ELF-1 (cell line): ENCODE measurements at regions not wholly inside any gene's neighbourhood (a gene's known extent, or its start where the extent isn't known, plus 50 kb on each side); places are given as distances from the start of the nearest gene placed in this dataset.
"Not testable (repeated sequence)": the region's sequence is repeated elsewhere in the genome, so short reads cannot be mapped to it uniquely, and the experiment has no call there.

Experiments
- DNase-seq: peaks from one replicate; pipeline ENCODE4 v3.0.0-alpha.2; 2016; ENCODE audit warnings: low read depth, low spot score

DNA sequence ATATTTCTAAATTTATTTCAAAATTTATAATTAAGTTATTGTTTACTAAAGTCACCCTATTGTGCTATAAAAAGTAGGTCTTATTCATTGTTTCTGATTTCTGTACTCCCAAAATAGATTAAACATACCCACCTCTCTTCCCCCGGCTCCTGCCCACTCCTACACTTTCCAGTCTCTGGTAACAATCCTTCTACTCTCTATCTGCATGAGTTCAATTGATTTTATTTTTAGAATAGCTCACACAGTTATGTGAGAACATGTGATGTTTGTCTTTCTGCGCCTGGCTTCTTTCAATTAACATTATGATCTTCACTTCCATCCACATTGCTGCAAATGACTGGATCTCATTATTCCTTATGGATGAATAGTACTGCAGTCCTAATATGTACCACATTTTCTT lies 269.3 kb downstream of the ACTRT1 start:
- no peak for DNase-seq

DNA sequence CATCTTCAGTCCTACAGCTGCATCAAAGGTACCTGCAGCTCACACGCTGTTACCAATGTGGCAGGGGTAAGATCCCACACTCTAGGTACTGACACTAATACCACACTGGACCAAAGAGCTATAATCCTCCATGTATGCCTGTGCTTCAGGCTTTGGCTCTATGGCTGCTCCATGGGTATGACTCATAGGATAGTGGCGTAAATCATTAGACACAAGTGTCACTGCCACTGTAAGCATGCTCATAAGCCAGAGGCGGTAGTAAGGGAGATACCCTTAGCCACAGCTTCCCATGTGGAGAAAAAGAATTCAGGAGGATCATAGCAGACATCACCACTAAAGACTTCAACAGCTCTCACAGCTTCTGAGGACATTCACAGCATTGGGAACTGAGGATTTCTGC lies 287.5 kb downstream of the ACTRT1 start:
- DNase-seq, result no peak

DNA sequence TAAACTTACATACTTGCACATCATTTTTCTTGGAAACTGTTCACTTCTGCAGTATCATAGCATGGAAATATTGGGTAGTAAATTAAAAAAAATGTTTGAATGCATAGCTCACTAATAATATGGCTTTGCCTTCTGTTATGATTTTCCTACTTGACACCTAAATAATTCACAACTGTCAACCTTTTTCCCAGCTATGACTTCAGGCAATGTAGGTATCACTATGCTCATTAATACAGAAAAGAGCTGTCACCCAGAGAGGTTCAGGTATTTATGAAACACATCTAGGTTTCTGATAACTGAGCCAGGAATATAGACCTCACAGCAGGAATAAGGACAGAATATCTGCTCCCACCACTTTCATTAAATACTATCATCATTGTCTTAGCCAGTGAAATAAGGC lies 289.5 kb downstream of the ACTRT1 start:
- no peak for DNase-seq

- no peak for DNase-seq
Measured at GRCh38 chrX:127732709-127733108, 319.5 kb downstream of the ACTRT1 start.

GRCh38 chrX:127726227-127726626 lies 326.0 kb downstream of the ACTRT1 start:
- no peak for DNase-seq

- DNase-seq, result peak; percentile 70
Measured at GRCh38 chrX:127708155-127708554, 344.0 kb downstream of the ACTRT1 start.

- DNase-seq, result no peak
Measured at GRCh38 chrX:127702527-127702926, 349.7 kb downstream of the ACTRT1 start.

DNA sequence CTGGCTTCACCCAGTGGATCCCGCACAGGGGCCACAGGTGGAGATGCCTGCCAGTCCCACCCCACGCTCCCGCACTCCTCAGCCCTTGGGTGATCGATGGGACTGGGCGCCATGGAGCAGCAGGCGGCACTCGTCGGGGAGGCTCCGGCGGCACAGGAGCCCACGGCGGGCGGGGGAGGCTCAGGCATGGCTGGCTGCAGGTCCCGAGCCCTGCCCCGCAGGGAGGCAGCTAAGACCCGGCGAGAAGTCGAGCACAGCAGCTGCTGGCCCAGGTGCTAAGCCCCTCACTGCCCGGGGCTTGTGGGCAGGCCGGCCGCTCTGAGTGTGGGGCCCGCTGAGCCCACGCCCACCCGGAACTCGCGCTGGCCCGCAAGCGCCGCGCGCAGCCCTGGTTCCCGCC lies 389.3 kb downstream of the ACTRT1 start:
- not testable (repeated sequence) for DNase-seq

DNA sequence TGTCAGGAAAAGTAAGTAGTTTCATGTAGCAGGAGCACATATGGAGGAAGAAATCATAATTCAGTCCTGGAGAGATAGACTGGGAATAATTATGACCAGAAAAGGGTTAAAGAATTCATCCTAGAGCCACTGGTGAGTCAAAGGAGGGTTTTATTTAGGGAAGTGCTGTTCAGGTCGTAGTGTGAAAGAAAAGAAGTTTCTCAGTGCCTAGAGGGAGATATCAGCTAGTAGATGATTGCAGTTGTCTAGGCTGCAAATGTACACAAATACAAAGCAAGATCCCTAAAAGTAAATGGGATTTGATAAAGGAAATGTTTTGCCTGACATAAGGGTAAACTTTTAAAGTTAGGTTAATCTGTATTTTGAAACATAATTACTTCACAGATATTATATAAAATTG lies 403.2 kb downstream of the ACTRT1 start:
- no peak for DNase-seq

GRCh38 chrX:127621780-127622179 lies 430.4 kb downstream of the ACTRT1 start:
- DNase-seq, result no peak

DNA sequence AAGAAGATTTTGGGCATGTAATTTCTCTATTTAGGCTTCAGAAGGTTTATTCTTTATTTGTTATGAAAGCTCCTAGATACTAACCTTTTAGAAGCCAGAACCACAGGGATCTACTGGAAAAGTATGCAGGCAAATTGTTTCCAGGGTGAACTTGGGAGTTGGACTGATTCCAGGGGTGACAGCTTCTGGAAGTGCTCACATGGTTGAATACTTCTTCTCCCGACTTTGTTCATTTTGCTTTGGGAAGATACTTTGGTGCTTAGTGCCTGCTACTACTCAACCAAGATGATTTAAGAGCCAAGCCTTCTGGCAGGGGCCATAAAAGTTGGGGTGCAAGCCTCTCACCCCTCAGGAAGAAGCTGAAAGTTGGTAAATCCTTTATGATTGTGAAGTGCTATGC lies 445.6 kb downstream of the ACTRT1 start:
- DNase-seq, result no peak

DNA sequence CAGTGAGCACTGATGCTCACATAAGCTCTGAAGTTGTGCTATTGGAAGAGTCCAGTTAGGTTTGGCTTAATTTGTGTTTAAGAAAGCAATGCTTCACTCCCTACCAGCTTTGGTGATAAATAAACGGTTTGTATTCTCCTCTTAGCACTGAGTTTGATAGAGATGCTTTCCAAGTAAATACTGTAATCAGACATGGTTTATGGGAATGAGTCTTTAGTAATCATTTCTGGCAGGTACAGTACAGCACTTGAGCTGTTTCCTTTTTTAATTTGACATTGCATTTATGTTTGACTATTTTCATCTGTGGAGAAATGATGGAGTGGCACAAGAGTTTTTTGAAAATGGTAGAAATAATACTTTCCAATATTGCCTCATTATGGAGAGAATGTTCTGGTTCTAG lies 455.3 kb downstream of the ACTRT1 start:
- no peak for DNase-seq

DNA sequence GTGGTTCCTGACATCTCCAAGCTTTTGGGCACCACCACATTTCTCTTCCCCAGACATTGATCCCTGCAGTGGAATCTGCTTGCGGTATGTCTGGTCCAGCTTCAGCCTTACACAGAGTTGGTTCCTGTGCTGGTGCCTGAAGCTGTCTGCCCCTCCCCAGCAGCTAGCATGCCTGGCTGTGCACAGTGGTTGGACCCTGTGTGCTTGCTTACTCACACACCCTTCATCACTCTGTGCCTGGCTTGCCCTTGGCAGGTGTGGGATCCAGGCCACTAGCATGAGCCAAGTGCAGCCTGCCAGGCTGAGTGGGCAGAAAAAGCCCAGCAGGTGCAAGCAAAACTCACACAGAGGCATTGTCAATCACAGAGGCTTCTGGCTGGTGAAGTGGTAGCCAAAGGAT lies 473.8 kb downstream of the ACTRT1 start:
- DNase-seq, result no peak

DNA sequence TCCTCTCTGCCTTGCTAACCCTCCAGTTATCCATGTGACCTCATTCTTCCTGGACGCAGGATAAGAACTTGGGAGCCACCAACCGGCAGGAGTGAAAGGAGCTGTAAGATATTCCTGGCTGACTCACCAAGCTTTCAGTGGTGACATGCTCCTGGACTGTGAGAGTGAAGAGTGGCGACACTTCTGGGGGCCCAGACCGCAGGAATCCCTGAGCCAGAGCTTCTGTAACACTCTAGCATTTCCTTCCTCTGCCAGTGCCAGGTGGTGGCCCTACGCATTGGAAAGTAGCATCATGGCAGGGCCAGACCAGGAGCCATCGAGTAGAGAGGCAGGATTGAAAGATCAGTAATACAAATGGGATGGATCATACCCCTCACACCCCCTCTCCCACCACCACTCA lies 474.3 kb downstream of the ACTRT1 start:
- no peak for DNase-seq

GRCh38 chrX:127574829-127575228 lies 477.4 kb downstream of the ACTRT1 start:
- no peak for DNase-seq

GRCh38 chrX:127572471-127572870 lies 479.7 kb downstream of the ACTRT1 start:
- DNase-seq, result no peak

DNA sequence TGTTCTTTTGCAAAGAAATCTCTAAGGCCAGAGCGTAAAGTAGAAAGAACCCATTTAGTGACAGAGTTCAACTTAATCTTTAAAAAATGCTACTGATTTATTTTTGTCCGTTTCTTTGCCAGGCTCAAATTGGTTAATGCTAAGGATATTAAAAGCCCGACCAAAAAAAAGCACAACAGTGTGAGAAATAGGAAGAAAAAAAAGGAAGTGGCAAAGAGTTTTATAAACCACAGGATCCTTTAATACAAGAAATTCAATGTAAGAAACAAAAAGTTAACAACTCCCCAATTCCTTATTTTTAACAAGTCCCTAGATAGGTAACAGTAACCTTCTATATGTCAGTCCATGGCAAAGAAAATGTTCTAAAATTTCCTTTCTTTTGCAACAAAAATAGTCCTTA lies 480.4 kb downstream of the ACTRT1 start:
- no peak for DNase-seq

GRCh38 chrX:127570276-127570675 lies 481.9 kb downstream of the ACTRT1 start:
- no peak for DNase-seq

DNA sequence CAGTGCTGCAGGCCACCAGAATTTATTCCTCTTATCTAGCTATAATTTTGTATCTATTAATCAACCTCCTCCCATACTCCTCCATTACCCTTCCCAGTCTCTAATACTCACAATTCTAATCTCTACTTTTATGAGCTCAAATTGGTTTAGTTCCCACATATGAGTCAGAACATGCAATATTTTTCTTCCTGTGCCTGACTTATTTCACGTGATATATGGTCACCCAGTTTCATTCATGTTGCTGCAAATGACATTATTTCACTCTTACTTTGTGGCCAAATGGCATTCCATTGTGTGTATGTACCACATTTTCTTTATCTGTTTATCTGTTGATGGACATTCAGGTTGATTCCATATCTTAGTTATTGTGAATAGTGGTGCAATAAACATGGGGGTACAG lies 483.5 kb downstream of the ACTRT1 start:
- DNase-seq, result no peak

DNA sequence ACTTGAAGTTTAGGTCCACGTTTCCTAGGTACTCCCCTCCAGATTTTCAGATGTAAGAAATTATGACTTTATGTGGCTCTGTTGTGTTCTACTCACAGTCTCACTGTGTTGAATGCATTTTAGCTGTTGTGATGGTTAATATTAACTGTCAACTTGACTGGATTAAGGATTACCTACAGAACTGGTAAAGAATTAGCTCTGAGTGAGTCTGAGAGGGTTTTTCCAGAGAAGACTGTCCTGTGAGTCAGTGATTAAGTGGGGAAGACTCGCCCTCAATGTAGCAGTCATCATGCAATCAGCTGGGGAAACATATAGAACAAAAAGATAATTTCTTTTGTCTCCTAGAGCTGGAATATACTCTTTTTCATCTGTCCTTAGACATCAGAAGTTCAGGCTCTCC lies 493.4 kb downstream of the ACTRT1 start:
- no peak for DNase-seq

- peak; percentile 23 for DNase-seq
Measured at GRCh38 chrX:127552571-127552970, 499.6 kb downstream of the ACTRT1 start.

GRCh38 chrX:127519323-127519722 lies 532.9 kb downstream of the ACTRT1 start:
- DNase-seq, result peak; percentile 36

DNA sequence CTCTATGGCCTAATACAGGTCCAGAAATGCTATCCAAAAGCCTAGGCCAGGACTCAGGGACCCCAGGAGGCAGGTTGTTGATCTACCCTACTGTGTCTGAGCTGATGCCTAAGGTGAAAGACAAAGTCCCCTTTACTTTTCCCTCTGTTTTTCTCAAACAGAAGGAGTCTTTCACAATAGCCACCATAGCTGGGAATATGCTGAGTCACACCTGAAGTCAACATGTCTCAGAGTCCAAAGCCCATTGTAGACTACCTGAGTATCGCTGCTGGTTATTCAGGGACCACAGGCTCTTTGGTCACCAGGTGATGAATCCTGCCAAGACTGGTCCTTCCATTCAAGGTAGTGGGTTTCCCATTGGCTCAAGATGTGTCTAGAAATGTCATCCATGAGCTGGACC lies 562.2 kb downstream of the ACTRT1 start:
- DNase-seq, result no peak

- DNase-seq, result no peak
Measured at GRCh38 chrX:127466211-127466610, 586.0 kb downstream of the ACTRT1 start.

DNA sequence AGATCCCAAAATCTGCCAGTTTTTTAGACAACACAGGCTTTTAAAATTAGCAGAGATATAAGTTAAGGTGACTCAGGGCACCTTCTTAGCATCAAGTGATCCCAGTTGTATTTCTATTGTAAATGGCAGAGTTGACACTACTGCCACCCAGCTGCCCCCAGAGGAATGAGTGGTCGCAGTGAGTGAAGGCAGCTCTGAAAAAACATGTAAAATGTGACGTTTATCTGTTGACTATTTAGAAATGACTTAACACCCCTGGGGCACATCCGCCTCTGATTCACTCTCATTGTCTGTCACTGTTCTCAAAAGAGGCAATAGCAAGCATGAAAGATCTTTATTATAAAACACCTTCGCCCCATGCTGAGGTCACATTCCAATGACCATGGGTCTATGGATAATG lies 592.4 kb downstream of the ACTRT1 start:
- peak; percentile 72 for DNase-seq
